ENCODE measurements at regions not wholly inside any gene's neighbourhood (a gene's known extent, or its start where the extent isn't known, plus 50 kb on each side); places are given as distances from the start of the nearest gene placed in this dataset.

- H3K9me3 ChIP-seq: no peaks in the 10 kb centered on the region
- WGBS, 2 donors (ENCODE audit: low coverage in 1 of 2): 89 to 100% methylated on average over 1 to 2 of the region's 2 CpGs
- no peak overlapping the region for H3K4me3 ChIP-seq
- no peaks in the 10 kb centered on the region for H3K4me1 ChIP-seq
- H3K27me3 ChIP-seq: no peaks in the 10 kb centered on the region
- TF ChIP-seq POLR2A (IDR thresholded peaks at IDR 0.05): no peak
- no peak for TF ChIP-seq EP300 (IDR thresholded peaks at IDR 0.05)
- TF ChIP-seq CTCF (IDR thresholded peaks at IDR 0.05): no peak
- no peak for TF ChIP-seq POLR2AphosphoS5 (IDR thresholded peaks at IDR 0.05)
- ATAC-seq: no peak
- no peaks in the 10 kb centered on the region for H3K36me3 ChIP-seq
- no peak overlapping the region for H3K27ac ChIP-seq
These were observed 110.3 kb downstream of the MRPL39 start for GRCh38 chr21:25496825-25497482.

GRCh38 chr21:25494804-25495203, 112.5 kb downstream of the MRPL39 start:
- H3K4me3 ChIP-seq: no peak overlapping the region

GRCh38 chr21:25493722-25494121, 113.6 kb downstream of the MRPL39 start:
- Histone ChIP-seq H3K9me3 (no peaks in the 10 kb centered on the region), H3K36me3 (no peaks in the 10 kb centered on the region), H3K4me1 (no peaks in the 10 kb centered on the region), H3K27ac (no peak overlapping the region), H3K27me3 (no peaks in the 10 kb centered on the region), H3K4me3 (no peak overlapping the region)
- no peak for TF ChIP-seq CTCF (IDR thresholded peaks at IDR 0.05)
- no peak for TF ChIP-seq POLR2AphosphoS5 (IDR thresholded peaks at IDR 0.05)
- no peak for TF ChIP-seq POLR2A (IDR thresholded peaks at IDR 0.05)
- TF ChIP-seq EP300 (IDR thresholded peaks at IDR 0.05): no peak
- 91 to 93% methylated on average over 1 to 2 of the region's 2 CpGs for WGBS, 2 donors (ENCODE audit: low coverage in 1 of 2)
- no peak for ATAC-seq

More at GRCh38 chr21:25494804-25495203, 112.5 kb downstream of the MRPL39 start:
- Histone ChIP-seq H3K9me3 (no peaks in the 10 kb centered on the region), H3K27me3 (no peaks in the 10 kb centered on the region), H3K4me1 (no peaks in the 10 kb centered on the region), H3K36me3 (no peaks in the 10 kb centered on the region), H3K27ac (no peak overlapping the region)
- WGBS, 2 donors (ENCODE audit: low coverage in 1 of 2): 40 to 75% methylated on average over 1 of the region's 1 CpG
- no peak for ATAC-seq
- no peak for TF ChIP-seq EP300 (IDR thresholded peaks at IDR 0.05)
- no peak for TF ChIP-seq POLR2AphosphoS5 (IDR thresholded peaks at IDR 0.05)
- no peak for TF ChIP-seq POLR2A (IDR thresholded peaks at IDR 0.05)
- TF ChIP-seq CTCF (IDR thresholded peaks at IDR 0.05): no peak

GRCh38 chr21:25491267-25491666, 116.0 kb downstream of the MRPL39 start:
- TF ChIP-seq POLR2A (IDR thresholded peaks at IDR 0.05) (no peak), EP300 (IDR thresholded peaks at IDR 0.05) (no peak), POLR2AphosphoS5 (IDR thresholded peaks at IDR 0.05) (no peak), CTCF (IDR thresholded peaks at IDR 0.05) (no peak)
- no peaks in the 10 kb centered on the region for H3K4me1 ChIP-seq
- no peaks in the 10 kb centered on the region for H3K36me3 ChIP-seq
- no peak overlapping the region for H3K4me3 ChIP-seq
- H3K9me3 ChIP-seq: no peaks in the 10 kb centered on the region
- WGBS, 2 donors (ENCODE audit: low coverage in 1 of 2): 85 to 86% methylated on average over 5 of the region's 5 CpGs
- ATAC-seq: no peak
- H3K27me3 ChIP-seq: no peaks in the 10 kb centered on the region
- no peak overlapping the region for H3K27ac ChIP-seq

GRCh38 chr21:25490742-25491141, 116.5 kb downstream of the MRPL39 start:
- Histone ChIP-seq H3K9me3 (no peaks in the 10 kb centered on the region), H3K27me3 (no peaks in the 10 kb centered on the region), H3K4me3 (no peak overlapping the region), H3K36me3 (no peaks in the 10 kb centered on the region), H3K4me1 (no peaks in the 10 kb centered on the region), H3K27ac (no peak overlapping the region)
- ATAC-seq: no peak
- TF ChIP-seq POLR2AphosphoS5 (IDR thresholded peaks at IDR 0.05) (no peak), CTCF (IDR thresholded peaks at IDR 0.05) (no peak), EP300 (IDR thresholded peaks at IDR 0.05) (no peak), POLR2A (IDR thresholded peaks at IDR 0.05) (no peak)
